Type B pancreatic cell (in vitro differentiated cells): ENCODE measurements at regions not wholly inside any gene's neighbourhood (a gene's known extent, or its start where the extent isn't known, plus 50 kb on each side); places are given as distances from the start of the nearest gene placed in this dataset.

ENCODE experiments used
- DNase-seq: peaks from one replicate; pipeline ENCODE4 v3.0.0; 2021; ENCODE audit warnings: mixed read lengths; ENCODE audit not compliant: unreplicated experiment; ENCODE audit errors: extremely low spot score
- H3K27ac Mint-ChIP-seq: 2 replicates; pipeline ENCODE4 v1.8.0; 2021; ENCODE audit warnings: mild to moderate bottlenecking, mixed read lengths
- H3K27me3 Mint-ChIP-seq: 2 replicates; pipeline ENCODE4 v1.8.0; 2021; ENCODE audit warnings: mixed read lengths
- H3K36me3 Mint-ChIP-seq: 2 replicates; pipeline ENCODE4 v1.8.0; 2021; ENCODE audit warnings: mixed read lengths
- H3K4me1 Mint-ChIP-seq: one replicate; pipeline ENCODE4 v1.8.0; 2021; ENCODE audit warnings: mixed read lengths; ENCODE audit not compliant: unreplicated experiment
- H3K4me3 Mint-ChIP-seq: 2 replicates; pipeline ENCODE4 v1.8.0; 2021; ENCODE audit warnings: mild to moderate bottlenecking, mixed read lengths
- H3K9me3 Mint-ChIP-seq: 2 replicates; pipeline ENCODE4 v1.8.0; 2021; ENCODE audit warnings: mixed read lengths
- TF ChIP-seq, protein P1 (sequence below): fragments of 200-600 bp; sonication (generic); conservative IDR thresholded peaks from 2 replicates; pipeline ENCODE4 v1.5.0; 2021; ENCODE audit warnings: antibody characterized with exemption, mild to moderate bottlenecking

DNA sequence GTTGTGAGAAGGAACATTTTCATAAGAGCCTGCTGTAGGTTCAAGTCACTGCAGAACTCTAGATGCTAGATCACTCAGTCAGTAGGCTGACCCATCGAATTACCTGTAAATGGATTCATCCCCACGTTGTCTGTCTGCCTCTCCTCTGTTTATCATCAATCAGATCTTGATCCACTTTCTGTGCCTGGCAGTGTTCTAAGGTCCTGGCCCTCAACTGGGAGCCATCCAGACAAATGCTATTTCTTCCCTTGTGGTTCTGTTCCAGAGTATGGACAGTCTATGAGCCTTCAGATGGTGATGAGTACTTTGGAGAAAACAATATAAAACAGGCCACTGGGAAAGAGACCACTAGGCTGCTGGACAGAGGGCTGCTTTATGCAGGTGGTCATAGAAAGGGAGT is 699.4 kb upstream of the TMEM132C start:
- Mint-ChIP-seq H3K4me1 (no peaks in the 10 kb centered on the region), H3K36me3 (no peaks in the 10 kb centered on the region), H3K4me3 (no peak overlapping the region), H3K9me3 (no peaks in the 10 kb centered on the region), H3K27me3 (peaks cover 36% of the 10 kb centered on the region), H3K27ac (no peak overlapping the region)
- DNase-seq: no peak
- TF ChIP-seq, protein P1, sequence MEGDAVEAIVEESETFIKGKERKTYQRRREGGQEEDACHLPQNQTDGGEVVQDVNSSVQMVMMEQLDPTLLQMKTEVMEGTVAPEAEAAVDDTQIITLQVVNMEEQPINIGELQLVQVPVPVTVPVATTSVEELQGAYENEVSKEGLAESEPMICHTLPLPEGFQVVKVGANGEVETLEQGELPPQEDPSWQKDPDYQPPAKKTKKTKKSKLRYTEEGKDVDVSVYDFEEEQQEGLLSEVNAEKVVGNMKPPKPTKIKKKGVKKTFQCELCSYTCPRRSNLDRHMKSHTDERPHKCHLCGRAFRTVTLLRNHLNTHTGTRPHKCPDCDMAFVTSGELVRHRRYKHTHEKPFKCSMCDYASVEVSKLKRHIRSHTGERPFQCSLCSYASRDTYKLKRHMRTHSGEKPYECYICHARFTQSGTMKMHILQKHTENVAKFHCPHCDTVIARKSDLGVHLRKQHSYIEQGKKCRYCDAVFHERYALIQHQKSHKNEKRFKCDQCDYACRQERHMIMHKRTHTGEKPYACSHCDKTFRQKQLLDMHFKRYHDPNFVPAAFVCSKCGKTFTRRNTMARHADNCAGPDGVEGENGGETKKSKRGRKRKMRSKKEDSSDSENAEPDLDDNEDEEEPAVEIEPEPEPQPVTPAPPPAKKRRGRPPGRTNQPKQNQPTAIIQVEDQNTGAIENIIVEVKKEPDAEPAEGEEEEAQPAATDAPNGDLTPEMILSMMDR: no peak

DNA sequence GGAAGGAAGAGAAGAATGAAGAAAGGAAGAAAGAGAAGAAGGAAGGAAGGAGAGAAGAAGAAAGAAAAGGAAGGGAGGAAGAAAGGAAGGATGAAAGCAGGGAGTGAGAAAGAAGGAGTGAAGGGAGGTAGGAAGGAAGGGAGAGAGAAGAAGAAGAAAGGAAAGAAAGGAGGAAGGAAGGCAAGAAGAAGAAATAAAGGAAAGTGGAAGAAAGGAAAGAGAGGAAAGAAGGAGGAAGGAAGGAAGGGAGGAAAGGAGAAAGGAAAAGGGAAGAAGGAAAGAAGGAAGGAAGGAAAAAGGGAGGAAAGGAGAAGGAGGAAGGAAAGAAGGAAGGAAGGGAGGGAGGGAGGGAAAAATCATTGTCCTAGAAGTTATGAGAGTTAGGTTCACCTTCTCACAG is 696.6 kb upstream of the TMEM132C start:
- H3K9me3 Mint-ChIP-seq: no peaks in the 10 kb centered on the region
- peaks cover 53% of the 10 kb centered on the region for H3K27me3 Mint-ChIP-seq
- no peak overlapping the region for H3K27ac Mint-ChIP-seq
- no peaks in the 10 kb centered on the region for H3K4me1 Mint-ChIP-seq
- no peak for DNase-seq
- no peaks in the 10 kb centered on the region for H3K36me3 Mint-ChIP-seq
- no peak overlapping the region for H3K4me3 Mint-ChIP-seq
- TF ChIP-seq, protein P1: no peak

DNA sequence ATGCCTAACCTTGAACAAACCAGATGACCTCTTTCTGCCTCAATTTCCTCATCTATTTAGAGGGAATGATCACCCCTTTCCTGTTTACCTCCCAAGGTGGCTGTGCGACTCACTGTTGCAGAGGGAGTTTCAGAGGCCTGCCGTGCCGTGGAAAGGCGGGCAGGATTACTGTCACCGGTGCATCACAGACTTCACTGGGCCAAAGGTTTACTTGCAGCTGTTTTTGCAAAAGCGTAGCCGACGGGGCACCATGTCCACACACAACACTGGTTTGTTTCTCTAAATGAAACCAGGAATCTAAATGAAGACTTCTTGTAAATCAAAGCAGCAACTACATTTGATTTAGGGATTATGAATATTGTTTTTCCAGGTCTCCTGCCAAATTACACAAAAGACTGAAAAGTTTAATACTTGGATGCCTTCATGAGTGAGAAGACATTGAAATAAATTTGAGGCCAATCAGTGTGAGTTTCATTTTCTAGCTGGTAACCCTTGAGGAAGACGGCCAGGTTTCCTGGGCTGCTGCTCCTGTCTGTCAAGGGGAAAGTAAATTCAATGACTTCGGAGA is 696.1 kb upstream of the TMEM132C start:
- H3K27me3 Mint-ChIP-seq: peaks cover 53% of the 10 kb centered on the region
- no peaks in the 10 kb centered on the region for H3K4me1 Mint-ChIP-seq
- no peak overlapping the region for H3K4me3 Mint-ChIP-seq
- H3K27ac Mint-ChIP-seq: no peak overlapping the region
- no peaks in the 10 kb centered on the region for H3K9me3 Mint-ChIP-seq
- TF ChIP-seq, protein P1: no peak
- H3K36me3 Mint-ChIP-seq: no peaks in the 10 kb centered on the region
- no peak for DNase-seq

DNA sequence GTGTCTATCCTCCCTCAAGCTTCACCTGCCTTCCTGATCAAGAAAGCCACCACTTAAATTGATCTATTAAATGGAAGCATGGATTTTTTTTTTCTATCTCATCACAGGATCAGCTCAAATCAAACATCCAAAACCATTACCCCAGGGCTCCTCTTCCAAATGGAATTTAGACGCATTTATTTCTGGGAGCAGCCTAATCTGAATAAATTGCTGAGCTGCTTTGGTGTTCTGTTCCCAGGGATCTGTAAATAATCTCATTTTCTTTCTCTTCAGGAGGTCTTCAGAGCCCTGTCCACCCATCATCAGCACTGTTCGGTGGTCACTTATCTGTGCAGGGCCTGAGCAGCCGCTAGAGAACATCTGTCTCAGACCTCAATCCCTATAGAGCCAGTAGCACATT is 695.4 kb upstream of the TMEM132C start:
- Mint-ChIP-seq H3K36me3 (no peaks in the 10 kb centered on the region), H3K27me3 (peaks cover 58% of the 10 kb centered on the region), H3K4me1 (no peaks in the 10 kb centered on the region), H3K4me3 (no peak overlapping the region), H3K27ac (no peak overlapping the region), H3K9me3 (no peaks in the 10 kb centered on the region)
- no peak for DNase-seq
- TF ChIP-seq, protein P1: no peak

DNA sequence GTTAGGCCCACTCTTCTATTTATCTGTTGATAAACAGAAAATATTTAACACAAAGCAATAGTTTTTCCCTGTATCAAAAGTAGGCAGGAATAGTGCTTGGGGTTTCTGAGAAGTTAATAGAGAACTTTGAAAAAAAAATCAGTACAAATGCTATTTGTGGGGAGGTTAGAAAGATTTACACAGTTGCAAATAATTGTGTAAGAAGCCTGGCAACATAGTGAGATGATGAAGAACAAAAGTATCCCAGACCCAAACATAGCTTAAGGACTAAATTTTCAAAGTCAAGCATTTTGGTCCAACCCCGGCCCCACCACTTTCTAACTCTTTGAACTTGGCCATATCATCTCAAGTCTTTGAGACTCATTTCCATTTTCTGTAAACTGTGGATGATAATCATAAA is 687.5 kb upstream of the TMEM132C start:
- TF ChIP-seq, protein P1: no peak
- no peak for DNase-seq
- no peaks in the 10 kb centered on the region for H3K4me1 Mint-ChIP-seq
- no peaks in the 10 kb centered on the region for H3K36me3 Mint-ChIP-seq
- peaks cover 15% of the 10 kb centered on the region for H3K27me3 Mint-ChIP-seq
- no peak overlapping the region for H3K4me3 Mint-ChIP-seq
- H3K27ac Mint-ChIP-seq: no peak overlapping the region
- no peaks in the 10 kb centered on the region for H3K9me3 Mint-ChIP-seq

DNA sequence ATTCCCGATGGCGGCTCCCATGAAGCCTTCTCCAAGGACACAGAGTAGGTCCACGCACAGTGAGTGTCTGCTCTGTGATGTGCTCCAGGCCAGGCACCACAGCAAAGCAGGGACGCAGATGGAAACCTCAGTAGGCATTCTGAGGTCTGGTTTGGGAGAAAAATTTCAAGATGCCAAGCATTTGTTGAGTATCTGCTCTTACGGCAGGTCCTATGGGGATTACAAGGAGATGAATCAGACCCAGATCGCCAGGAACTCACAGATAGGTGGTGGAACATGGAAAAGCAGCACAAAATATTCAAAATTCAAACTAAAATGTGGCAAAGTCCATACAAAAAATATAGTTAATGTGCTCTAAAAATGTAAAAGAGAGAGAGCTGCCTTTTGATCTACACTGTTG is 684.9 kb upstream of the TMEM132C start:
- no peaks in the 10 kb centered on the region for H3K36me3 Mint-ChIP-seq
- no peaks in the 10 kb centered on the region for H3K4me1 Mint-ChIP-seq
- no peaks in the 10 kb centered on the region for H3K9me3 Mint-ChIP-seq
- H3K4me3 Mint-ChIP-seq: no peak overlapping the region
- TF ChIP-seq, protein P1: no peak
- H3K27me3 Mint-ChIP-seq: no peaks in the 10 kb centered on the region
- no peak for DNase-seq
- H3K27ac Mint-ChIP-seq: no peak overlapping the region
